ENCODE measurements at regions not wholly inside any gene's neighbourhood (a gene's known extent, or its start where the extent isn't known, plus 50 kb on each side); places are given as distances from the start of the nearest gene placed in this dataset.

DNA sequence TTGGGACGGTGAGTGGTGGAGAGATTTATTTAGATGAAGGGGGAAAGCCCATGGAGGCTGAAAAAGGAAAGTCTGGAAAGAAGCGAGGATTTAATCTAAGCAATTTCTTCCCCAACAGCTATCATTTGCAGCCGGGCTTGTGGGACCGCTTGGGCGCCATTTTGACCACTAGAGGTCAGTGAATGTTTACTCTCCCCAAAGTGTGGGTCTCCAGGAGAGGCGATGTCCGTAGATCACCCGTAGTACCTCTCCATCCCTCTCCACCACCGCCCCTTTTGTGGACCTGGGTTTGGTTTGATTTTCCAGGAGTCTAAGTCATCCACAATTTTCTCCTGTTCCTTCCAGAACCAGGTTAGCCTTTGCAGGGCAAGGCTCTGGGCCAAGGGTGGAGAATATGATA lies 91.2 kb upstream of the PARP11 start:
- H3K9me3 Mint-ChIP-seq (ENCODE audit: unreplicated experiment) = no peaks in the 10 kb centered on the region
- no peak overlapping the region for H3K4me3 Mint-ChIP-seq (ENCODE audit: unreplicated experiment)
- no peak overlapping the region for H3K27ac Mint-ChIP-seq (ENCODE audit: unreplicated experiment)
- peak; percentile 45 for DNase-seq (ENCODE audit: low spot score)
- H3K27me3 Mint-ChIP-seq (ENCODE audit: unreplicated experiment) = no peaks in the 10 kb centered on the region
- peaks cover 7% of the 10 kb centered on the region for H3K4me1 Mint-ChIP-seq (ENCODE audit: unreplicated experiment)
- TF ChIP-seq, protein P1, sequence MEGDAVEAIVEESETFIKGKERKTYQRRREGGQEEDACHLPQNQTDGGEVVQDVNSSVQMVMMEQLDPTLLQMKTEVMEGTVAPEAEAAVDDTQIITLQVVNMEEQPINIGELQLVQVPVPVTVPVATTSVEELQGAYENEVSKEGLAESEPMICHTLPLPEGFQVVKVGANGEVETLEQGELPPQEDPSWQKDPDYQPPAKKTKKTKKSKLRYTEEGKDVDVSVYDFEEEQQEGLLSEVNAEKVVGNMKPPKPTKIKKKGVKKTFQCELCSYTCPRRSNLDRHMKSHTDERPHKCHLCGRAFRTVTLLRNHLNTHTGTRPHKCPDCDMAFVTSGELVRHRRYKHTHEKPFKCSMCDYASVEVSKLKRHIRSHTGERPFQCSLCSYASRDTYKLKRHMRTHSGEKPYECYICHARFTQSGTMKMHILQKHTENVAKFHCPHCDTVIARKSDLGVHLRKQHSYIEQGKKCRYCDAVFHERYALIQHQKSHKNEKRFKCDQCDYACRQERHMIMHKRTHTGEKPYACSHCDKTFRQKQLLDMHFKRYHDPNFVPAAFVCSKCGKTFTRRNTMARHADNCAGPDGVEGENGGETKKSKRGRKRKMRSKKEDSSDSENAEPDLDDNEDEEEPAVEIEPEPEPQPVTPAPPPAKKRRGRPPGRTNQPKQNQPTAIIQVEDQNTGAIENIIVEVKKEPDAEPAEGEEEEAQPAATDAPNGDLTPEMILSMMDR (IDR thresholded peaks at IDR 0.05; ENCODE audit: unreplicated experiment) = no peak
- H3K36me3 Mint-ChIP-seq (ENCODE audit: low read depth, unreplicated experiment) = no peaks in the 10 kb centered on the region

DNA sequence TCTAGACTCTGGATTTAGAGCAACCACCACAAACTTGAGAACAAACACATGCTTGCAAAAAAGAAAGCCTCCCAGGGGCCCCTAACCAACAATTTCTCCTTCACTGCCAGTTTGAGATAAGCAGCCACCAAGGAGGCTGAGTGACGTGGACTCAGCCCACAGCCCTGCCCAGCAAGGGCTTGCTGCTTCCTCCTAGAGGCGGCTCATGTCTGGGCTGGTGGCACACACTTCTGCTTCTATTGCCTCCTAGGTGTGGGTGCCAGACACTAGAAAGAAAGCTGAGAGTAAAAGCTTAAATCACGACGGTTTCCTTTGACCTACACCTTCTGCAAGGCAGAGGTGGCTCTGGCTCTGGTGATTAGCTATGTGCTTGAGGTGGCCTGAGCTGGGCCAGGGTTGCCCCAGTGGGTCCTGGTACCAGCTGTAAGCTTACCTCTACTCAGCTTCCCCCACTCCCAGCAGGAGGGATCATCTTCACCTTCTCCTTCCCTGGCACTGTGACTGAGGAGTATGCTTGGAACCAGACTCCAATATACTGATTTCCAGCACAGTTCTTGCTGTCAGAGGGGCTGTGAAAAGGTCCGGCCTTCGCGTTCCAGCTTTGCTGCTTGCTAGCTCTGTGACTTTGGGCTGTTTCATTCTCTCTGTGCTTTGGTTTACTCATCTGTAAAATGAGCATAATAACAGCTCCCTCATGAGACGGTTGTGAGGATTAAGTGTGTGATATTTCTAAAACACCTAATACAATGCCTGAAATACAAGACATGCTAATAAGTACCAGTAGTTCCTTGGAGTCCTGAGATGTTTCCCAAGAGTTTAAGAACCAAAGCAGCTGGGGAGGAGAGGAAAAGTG lies 89.7 kb upstream of the PARP11 start:
- no peaks in the 10 kb centered on the region for H3K9me3 Mint-ChIP-seq (ENCODE audit: unreplicated experiment)
- H3K4me1 Mint-ChIP-seq (ENCODE audit: unreplicated experiment) = peaks cover 7% of the 10 kb centered on the region
- DNase-seq (ENCODE audit: low spot score) = no peak
- H3K36me3 Mint-ChIP-seq (ENCODE audit: low read depth, unreplicated experiment) = no peaks in the 10 kb centered on the region
- H3K4me3 Mint-ChIP-seq (ENCODE audit: unreplicated experiment) = no peak overlapping the region
- no peaks in the 10 kb centered on the region for H3K27me3 Mint-ChIP-seq (ENCODE audit: unreplicated experiment)
- no peak overlapping the region for H3K27ac Mint-ChIP-seq (ENCODE audit: unreplicated experiment)
- TF ChIP-seq, protein P1 (IDR thresholded peaks at IDR 0.05; ENCODE audit: unreplicated experiment) = no peak

DNA sequence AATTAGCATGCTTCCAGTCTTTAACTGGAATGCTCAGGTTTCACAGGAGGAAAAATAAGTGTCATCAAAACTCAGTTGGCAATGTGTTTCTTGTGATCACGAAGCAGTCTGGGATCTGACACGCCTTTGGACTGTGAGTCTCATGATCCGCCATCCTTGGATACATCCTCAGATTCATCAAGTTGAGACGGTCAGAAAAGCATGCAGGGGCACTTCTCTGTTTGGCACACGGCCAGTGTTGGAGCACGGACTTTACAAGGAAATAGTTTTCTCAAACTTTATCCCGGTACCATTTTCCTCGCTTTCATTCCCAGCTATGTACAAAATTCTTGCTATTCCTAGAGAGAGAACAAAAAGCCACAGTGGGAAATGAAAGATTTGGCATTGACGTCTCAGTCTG lies 88.4 kb upstream of the PARP11 start:
- Mint-ChIP-seq H3K27me3 (ENCODE audit: unreplicated experiment) (no peaks in the 10 kb centered on the region), H3K4me1 (ENCODE audit: unreplicated experiment) (peaks cover 7% of the 10 kb centered on the region), H3K36me3 (ENCODE audit: low read depth, unreplicated experiment) (no peaks in the 10 kb centered on the region), H3K4me3 (ENCODE audit: unreplicated experiment) (no peak overlapping the region), H3K9me3 (ENCODE audit: unreplicated experiment) (no peaks in the 10 kb centered on the region), H3K27ac (ENCODE audit: unreplicated experiment) (no peak overlapping the region)
- TF ChIP-seq, protein P1 (IDR thresholded peaks at IDR 0.05; ENCODE audit: unreplicated experiment) = no peak
- no peak for DNase-seq (ENCODE audit: low spot score)

DNA sequence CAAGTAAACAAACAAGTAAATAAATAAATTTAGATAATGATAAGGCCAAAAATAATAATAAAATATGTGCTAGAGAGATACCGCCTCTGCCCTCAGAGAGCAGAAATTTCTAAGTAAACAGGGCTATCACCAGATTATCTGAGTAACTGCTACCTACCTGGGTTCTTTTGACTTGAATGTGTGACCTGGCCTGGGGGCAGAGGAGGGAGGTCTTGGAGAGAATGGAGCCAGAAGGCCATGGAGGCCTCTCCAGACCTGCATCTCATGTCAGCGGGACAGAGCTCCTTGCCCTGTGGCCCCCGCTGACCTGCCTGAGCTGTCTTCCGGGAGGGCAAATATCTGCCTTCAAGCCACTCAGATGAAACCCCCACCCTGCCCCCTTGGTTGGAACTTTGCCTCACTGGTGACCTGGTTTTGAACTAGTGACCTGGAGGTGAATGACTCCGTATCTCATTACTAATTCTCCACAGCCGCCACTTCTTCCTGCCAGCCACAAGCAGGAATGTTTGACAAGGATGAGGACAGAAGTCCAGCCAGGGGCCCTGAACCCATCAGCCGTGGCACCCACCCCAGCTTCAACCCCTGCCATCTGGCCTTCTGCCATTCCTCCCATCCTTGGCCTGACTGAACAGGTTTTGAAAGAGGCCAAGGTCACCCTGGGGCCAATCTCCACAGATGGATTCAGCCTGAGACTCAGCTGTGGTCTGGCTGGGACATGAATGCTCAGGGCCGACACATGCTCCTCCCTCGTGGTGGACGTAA lies 86.8 kb upstream of the PARP11 start:
- TF ChIP-seq, protein P1 (IDR thresholded peaks at IDR 0.05; ENCODE audit: unreplicated experiment) = no peak
- Mint-ChIP-seq H3K4me3 (ENCODE audit: unreplicated experiment) (no peak overlapping the region), H3K4me1 (ENCODE audit: unreplicated experiment) (peaks cover 5% of the 10 kb centered on the region), H3K27me3 (ENCODE audit: unreplicated experiment) (peaks cover 2% of the 10 kb centered on the region), H3K27ac (ENCODE audit: unreplicated experiment) (no peak overlapping the region), H3K9me3 (ENCODE audit: unreplicated experiment) (no peaks in the 10 kb centered on the region), H3K36me3 (ENCODE audit: low read depth, unreplicated experiment) (no peaks in the 10 kb centered on the region)
- no peak for DNase-seq (ENCODE audit: low spot score)

DNA sequence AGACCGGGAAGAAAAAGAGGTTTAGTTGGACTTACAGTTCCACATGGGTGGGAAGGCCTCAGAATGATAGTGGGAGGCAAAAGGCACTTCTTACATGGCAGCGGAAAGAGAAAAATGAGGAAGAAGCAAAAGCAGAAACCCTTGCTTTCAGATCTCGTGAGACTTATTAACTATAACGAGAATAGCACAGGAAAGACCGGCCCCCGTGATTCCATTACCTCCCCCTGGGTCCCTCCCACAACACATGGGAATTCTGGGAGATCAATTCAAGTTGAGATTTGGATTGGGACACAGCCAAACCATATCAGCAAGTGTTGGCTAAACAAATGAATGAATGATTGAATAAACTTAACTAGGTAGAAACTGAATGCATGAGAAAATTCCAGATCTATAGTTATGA lies 85.3 kb upstream of the PARP11 start:
- DNase-seq (ENCODE audit: low spot score) = no peak
- no peak overlapping the region for H3K27ac Mint-ChIP-seq (ENCODE audit: unreplicated experiment)
- H3K36me3 Mint-ChIP-seq (ENCODE audit: low read depth, unreplicated experiment) = no peaks in the 10 kb centered on the region
- H3K4me3 Mint-ChIP-seq (ENCODE audit: unreplicated experiment) = no peak overlapping the region
- H3K4me1 Mint-ChIP-seq (ENCODE audit: unreplicated experiment) = peaks cover 5% of the 10 kb centered on the region
- no peaks in the 10 kb centered on the region for H3K9me3 Mint-ChIP-seq (ENCODE audit: unreplicated experiment)
- H3K27me3 Mint-ChIP-seq (ENCODE audit: unreplicated experiment) = peaks cover 2% of the 10 kb centered on the region
- TF ChIP-seq, protein P1 (IDR thresholded peaks at IDR 0.05; ENCODE audit: unreplicated experiment) = no peak
